ENCODE measurements at regions not wholly inside any gene's neighbourhood (a gene's known extent, or its start where the extent isn't known, plus 50 kb on each side); places are given as distances from the start of the nearest gene placed in this dataset.
A peak's percentile ranks its signal among the peaks of the same experiment; 100 is the strongest.

DNA sequence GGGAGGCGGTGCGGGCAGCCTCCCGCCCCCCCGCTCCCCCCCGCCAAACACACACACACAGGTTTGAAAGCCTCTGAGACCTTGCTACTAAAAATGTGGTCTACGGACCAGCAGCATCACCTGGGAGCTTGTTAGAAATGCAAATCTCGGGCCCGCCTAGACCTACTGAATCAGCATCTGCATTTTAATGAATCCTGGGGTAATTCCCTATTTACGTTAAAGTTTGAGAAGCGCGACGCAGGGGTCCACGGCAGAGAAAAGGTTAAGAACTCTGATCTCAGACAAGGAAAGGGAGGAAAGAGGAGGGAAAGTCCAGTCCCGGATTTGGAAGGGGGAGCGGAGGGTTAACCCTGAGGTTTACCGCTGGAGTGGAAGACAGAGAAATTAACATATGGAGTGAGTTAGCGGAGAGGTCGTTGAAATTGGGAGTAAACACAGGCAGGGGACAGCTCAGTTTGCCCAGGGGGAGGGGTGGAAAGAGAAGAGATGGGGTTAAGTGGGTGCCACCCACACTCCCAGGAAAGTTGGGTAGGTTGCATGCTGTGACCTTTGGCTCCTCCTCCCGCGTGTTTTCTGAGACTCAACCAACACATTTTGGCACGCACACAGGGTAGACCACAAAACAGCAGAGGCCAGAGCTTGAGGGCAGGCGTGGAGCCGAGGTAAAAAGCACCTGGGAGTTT is 483.6 kb downstream of the BCOR start:
- peaks cover 14% of the 10 kb centered on the region for H3K4me1 Mint-ChIP-seq (ENCODE audit: low read depth)
- intact Hi-C loops (cut with micrococcal nuclease) = no loop called here
- H3K27ac Mint-ChIP-seq = peak overlapping the region; percentile 21
- no peak overlapping the region for H3K4me3 Mint-ChIP-seq
- peaks cover 48% of the 10 kb centered on the region for H3K27me3 Mint-ChIP-seq
- H3K36me3 Mint-ChIP-seq (ENCODE audit: low read depth) = no peaks in the 10 kb centered on the region
- no peaks in the 10 kb centered on the region for H3K9me3 Mint-ChIP-seq

DNA sequence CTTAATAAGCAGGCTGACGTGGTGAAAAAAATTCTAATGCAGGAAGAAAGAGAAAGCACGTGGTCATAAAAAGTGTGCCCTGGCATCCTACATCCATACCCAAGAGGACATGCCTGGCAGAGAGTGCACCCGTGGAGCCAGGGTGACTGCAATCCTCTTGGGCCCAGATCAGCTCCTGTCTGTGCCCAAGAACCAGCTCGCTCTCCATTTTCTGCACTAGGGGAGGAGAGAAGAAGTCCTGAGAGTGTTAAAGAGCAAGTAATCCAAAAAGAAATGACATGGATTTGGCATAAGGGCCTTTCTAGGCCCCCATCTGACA is 483.1 kb downstream of the BCOR start:
- H3K4me3 Mint-ChIP-seq = no peak overlapping the region

DNA sequence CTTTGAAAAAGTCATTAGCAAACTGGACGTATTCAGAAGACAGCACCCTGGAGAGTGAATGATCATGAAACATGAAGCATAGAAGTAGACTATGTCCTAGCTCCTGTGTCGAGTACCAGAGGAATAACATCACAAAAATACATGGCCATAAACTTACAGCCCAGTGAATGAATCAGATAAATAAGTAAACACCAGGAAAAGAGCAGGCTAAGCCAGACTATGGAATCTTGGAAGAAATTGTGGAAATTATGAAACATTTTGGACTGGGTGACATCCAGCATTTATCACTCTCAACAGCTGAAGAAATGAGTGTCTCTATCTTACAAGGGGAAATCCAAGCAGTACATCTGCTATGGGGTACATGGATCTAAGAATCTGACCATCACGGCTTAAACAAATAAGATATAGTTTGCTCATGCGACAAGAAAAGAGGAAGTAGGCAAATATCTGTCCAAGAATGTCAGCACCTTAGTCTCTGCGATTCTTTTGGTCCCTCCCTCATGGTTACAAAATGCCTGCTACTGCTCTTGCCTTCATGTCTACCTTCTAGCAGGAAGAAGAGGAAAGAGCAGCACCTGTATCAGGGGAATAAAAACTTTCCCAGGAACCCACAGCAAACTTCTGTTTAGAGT is 481.5 kb downstream of the BCOR start:
- Mint-ChIP-seq H3K36me3 (ENCODE audit: low read depth) (no peaks in the 10 kb centered on the region), H3K4me1 (ENCODE audit: low read depth) (peaks cover 21% of the 10 kb centered on the region), H3K4me3 (no peak overlapping the region), H3K27me3 (peaks cover 49% of the 10 kb centered on the region), H3K9me3 (no peaks in the 10 kb centered on the region), H3K27ac (no peak overlapping the region)
- intact Hi-C loops (cut with micrococcal nuclease) = no loop called here

More for the DNA sequence above, 483.1 kb downstream of the BCOR start:
- Mint-ChIP-seq H3K36me3 (ENCODE audit: low read depth) (no peaks in the 10 kb centered on the region), H3K9me3 (no peaks in the 10 kb centered on the region), H3K27ac (no peak overlapping the region), H3K4me1 (ENCODE audit: low read depth) (peaks cover 18% of the 10 kb centered on the region), H3K27me3 (peaks cover 49% of the 10 kb centered on the region)
- intact Hi-C loops (cut with micrococcal nuclease) = no loop called here

DNA sequence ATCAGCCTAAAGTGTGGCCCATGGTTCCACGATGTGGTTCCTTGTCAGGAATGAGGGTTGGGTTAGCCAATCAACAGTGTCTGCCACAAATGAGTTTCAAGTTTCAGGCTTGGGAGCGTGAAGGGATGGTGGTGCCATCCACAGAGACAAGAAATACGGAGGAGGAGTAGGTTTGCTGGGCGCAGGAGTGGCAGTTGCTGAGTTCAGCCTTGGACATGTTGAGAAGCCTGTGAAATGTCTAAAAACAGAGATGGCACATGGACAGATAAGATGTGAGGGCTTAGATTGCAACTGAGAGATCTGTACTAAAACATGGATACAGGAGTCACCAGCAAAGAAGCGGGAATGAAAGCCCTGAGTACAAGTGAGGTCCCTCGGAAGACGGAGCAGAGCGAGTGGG is 481.0 kb downstream of the BCOR start:
- Mint-ChIP-seq H3K9me3 (no peaks in the 10 kb centered on the region), H3K4me3 (no peak overlapping the region), H3K36me3 (ENCODE audit: low read depth) (no peaks in the 10 kb centered on the region), H3K27me3 (peaks cover 45% of the 10 kb centered on the region), H3K4me1 (ENCODE audit: low read depth) (peaks cover 21% of the 10 kb centered on the region), H3K27ac (no peak overlapping the region)
- intact Hi-C loops (cut with micrococcal nuclease) = no loop called here

GRCh38 chrX:39618178-39618577 is 479.6 kb downstream of the BCOR start:
- Mint-ChIP-seq H3K4me1 (ENCODE audit: low read depth) (peaks cover 21% of the 10 kb centered on the region), H3K27me3 (peaks cover 35% of the 10 kb centered on the region), H3K9me3 (no peaks in the 10 kb centered on the region), H3K27ac (no peak overlapping the region), H3K36me3 (ENCODE audit: low read depth) (no peaks in the 10 kb centered on the region), H3K4me3 (no peak overlapping the region)
- intact Hi-C loops (cut with micrococcal nuclease) = no loop called here

- Mint-ChIP-seq H3K27me3 (peaks cover 24% of the 10 kb centered on the region), H3K4me1 (ENCODE audit: low read depth) (peaks cover 10% of the 10 kb centered on the region), H3K36me3 (ENCODE audit: low read depth) (no peaks in the 10 kb centered on the region), H3K4me3 (no peak overlapping the region), H3K9me3 (no peaks in the 10 kb centered on the region), H3K27ac (no peak overlapping the region)
- intact Hi-C loops (cut with micrococcal nuclease) = no loop called here
These were observed 478.4 kb downstream of the BCOR start for GRCh38 chrX:39619182-39620009.

DNA sequence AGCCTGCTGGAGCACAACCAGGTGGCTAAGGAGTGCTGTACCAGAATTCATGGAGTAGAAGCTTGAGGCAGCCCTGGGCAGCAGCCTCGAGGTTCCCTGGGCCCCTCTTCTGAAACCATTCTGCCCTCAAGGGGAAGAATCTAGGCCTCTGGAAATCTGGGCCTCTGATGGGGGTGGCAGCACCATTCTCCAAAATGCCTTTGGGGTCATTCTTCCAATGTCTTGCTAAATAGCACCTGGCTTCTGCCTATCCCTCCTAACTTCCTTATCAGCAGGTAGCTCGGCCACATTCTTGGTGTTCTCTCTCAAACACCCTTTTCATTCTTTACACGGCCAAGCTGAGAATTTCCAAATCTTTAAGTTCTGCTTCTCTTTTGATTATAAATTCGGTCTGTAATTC is 473.6 kb downstream of the BCOR start:
- no peaks in the 10 kb centered on the region for H3K36me3 Mint-ChIP-seq (ENCODE audit: low read depth)
- no peak overlapping the region for H3K27ac Mint-ChIP-seq
- no peak overlapping the region for H3K4me3 Mint-ChIP-seq
- H3K27me3 Mint-ChIP-seq = peaks cover 5% of the 10 kb centered on the region
- no peaks in the 10 kb centered on the region for H3K9me3 Mint-ChIP-seq
- peaks cover 7% of the 10 kb centered on the region for H3K4me1 Mint-ChIP-seq (ENCODE audit: low read depth)
- intact Hi-C loops (cut with micrococcal nuclease) = no loop called here

- intact Hi-C loops (cut with micrococcal nuclease) = no loop called here
- Mint-ChIP-seq H3K27ac (no peak overlapping the region), H3K4me1 (ENCODE audit: low read depth) (peaks cover 4% of the 10 kb centered on the region), H3K9me3 (no peaks in the 10 kb centered on the region), H3K36me3 (ENCODE audit: low read depth) (no peaks in the 10 kb centered on the region), H3K27me3 (peaks cover 1% of the 10 kb centered on the region), H3K4me3 (no peak overlapping the region)
These were observed 471.9 kb downstream of the BCOR start for GRCh38 chrX:39625810-39626209.

DNA sequence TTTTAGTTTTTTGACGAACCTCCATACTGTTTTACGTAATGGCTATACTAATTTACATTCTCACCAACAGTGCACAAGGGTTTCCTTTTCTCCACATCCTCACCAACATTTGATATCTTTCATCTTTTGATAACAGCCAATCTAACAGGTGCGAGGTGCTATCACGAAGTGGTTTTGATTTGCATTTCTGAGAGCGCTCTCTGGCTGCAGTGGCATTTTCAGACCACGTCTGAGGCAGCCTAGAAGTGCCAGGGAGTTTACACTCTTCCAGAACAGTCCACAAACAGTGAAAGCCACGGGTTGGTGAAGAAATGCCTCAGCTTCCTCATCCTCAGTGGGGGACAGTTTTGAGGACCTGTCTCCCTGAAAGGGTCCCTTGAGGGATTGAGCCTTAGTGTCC is 471.0 kb downstream of the BCOR start:
- H3K4me1 Mint-ChIP-seq (ENCODE audit: low read depth) = peaks cover 4% of the 10 kb centered on the region
- H3K4me3 Mint-ChIP-seq = no peak overlapping the region
- no peak overlapping the region for H3K27ac Mint-ChIP-seq

DNA sequence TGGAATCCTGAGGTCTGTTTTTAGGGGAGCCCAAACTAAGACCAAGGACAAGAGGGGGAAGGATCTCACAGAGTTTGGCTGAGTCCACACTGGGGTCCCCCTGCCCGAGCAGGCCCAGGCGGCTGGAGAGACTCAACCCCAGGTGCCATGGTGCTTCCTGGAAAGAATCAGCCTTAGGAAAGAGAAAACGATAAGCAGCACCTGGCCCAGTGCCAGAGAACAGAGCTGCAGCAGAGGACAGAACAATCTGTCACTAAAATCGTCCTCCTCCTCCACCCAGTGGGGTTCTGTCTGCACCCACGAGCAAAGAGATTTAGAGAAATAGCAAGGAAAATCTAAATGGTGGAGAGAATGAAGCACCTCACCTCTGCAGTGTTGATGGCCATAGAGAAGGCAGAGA is 470.5 kb downstream of the BCOR start:
- Mint-ChIP-seq H3K4me3 (no peak overlapping the region), H3K9me3 (no peaks in the 10 kb centered on the region), H3K36me3 (ENCODE audit: low read depth) (no peaks in the 10 kb centered on the region), H3K27ac (no peak overlapping the region), H3K27me3 (peaks cover 1% of the 10 kb centered on the region), H3K4me1 (ENCODE audit: low read depth) (peaks cover 4% of the 10 kb centered on the region)
- intact Hi-C loops (cut with micrococcal nuclease) = no loop called here

More for the DNA sequence above, 471.0 kb downstream of the BCOR start:
- H3K9me3 Mint-ChIP-seq = no peaks in the 10 kb centered on the region
- no peaks in the 10 kb centered on the region for H3K36me3 Mint-ChIP-seq (ENCODE audit: low read depth)
- H3K27me3 Mint-ChIP-seq = peaks cover 1% of the 10 kb centered on the region
- intact Hi-C loops (cut with micrococcal nuclease) = no loop called here

DNA sequence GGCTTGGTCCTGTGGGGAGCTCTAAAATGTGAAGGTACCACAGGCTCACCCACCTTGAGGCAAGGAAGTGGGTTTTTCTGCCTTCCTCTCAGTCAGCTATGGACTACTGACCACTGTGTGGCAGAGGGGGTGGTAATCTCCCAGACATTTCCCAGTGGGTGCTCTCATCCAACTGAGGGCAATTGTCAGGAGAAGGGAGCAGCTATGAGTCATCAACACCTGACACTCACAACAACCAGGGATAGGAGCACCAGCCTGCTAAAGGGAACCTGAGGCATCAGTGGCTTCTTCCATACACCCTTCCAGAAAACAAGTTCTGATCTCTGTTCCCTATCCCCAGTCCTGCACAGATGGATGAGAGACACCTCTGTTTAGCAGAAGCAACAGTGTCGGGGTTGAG is 468.8 kb downstream of the BCOR start:
- no peak overlapping the region for H3K4me3 Mint-ChIP-seq
- H3K9me3 Mint-ChIP-seq = no peaks in the 10 kb centered on the region
- no peaks in the 10 kb centered on the region for H3K36me3 Mint-ChIP-seq (ENCODE audit: low read depth)
- intact Hi-C loops (cut with micrococcal nuclease) = no loop called here
- H3K27me3 Mint-ChIP-seq = peaks cover 1% of the 10 kb centered on the region
- peaks cover 4% of the 10 kb centered on the region for H3K4me1 Mint-ChIP-seq (ENCODE audit: low read depth)
- H3K27ac Mint-ChIP-seq = no peak overlapping the region

GRCh38 chrX:39630344-39630743 is 467.4 kb downstream of the BCOR start:
- Mint-ChIP-seq H3K4me3 (no peak overlapping the region), H3K9me3 (no peaks in the 10 kb centered on the region), H3K27ac (no peak overlapping the region), H3K4me1 (ENCODE audit: low read depth) (peaks cover 4% of the 10 kb centered on the region), H3K27me3 (peaks cover 1% of the 10 kb centered on the region), H3K36me3 (ENCODE audit: low read depth) (no peaks in the 10 kb centered on the region)
- intact Hi-C loops (cut with micrococcal nuclease) = no loop called here

DNA sequence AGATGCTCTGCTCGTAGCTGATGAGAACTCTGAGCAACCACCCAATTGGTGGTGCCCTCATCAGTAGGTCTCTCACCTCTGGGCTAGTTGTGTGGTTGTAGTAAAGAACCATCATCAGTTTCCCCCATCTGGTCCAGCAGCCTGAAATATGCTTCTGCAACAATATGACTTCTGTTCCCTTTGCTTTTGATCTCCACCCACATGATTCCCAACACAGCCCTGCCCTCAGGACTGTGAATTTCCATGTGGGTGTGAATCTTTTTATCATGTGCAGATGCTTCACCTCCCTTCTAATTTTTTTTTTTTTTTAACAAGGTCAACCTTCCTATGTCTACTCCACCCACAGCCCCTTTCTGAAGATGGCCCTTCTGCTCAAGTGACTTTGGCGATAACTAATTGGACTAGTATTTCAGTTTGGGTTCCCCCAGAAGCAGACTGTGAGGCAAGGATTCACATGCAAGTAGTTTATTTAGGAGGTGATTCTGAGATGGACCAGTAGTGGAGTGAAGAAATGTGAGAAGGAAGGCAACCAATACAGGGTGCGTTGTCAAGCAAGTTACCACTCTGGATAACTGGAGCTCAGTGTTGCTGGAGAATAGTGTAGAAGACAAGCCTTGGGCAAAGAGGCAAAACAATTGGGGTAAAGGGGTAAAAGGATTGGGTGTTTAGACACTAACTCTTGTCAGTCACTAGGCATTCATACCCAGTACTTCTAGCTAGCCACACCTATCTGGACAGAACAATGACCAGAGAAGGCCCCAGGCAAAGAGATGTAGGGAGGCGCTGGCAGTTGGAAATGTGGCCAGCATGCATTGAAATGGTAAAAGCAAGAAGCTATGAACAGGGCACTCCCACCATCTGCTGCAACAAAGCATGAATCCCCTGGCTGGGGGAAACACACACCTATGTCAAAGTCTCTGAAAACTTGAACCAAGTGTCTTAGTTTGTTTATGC is 466.2 kb downstream of the BCOR start:
- Mint-ChIP-seq H3K27ac (no peak overlapping the region), H3K27me3 (peaks cover 1% of the 10 kb centered on the region), H3K4me1 (ENCODE audit: low read depth) (peaks cover 4% of the 10 kb centered on the region), H3K4me3 (no peak overlapping the region), H3K9me3 (no peaks in the 10 kb centered on the region), H3K36me3 (ENCODE audit: low read depth) (no peaks in the 10 kb centered on the region)
- intact Hi-C loops (cut with micrococcal nuclease) = no loop called here
